HUES6 (cell line): ENCODE measurements at regions not wholly inside any gene's neighbourhood (a gene's known extent, or its start where the extent isn't known, plus 50 kb on each side); places are given as distances from the start of the nearest gene placed in this dataset.

Experiments used
- H3K27ac ChIP-seq: 2 replicates; pipeline ENCODE4 v1.7.0; 2013; ENCODE audit warnings: low read depth, mild to moderate bottlenecking, low read length, inconsistent platforms
- H3K27me3 ChIP-seq: 2 replicates; pipeline ENCODE4 v1.6.1; 2013; ENCODE audit warnings: low read length; ENCODE audit not compliant: control insufficient read depth, insufficient read depth
- H3K36me3 ChIP-seq: 2 replicates; pipeline ENCODE4 v1.6.1; 2013; ENCODE audit warnings: low read length; ENCODE audit not compliant: control insufficient read depth, insufficient read depth
- H3K4me1 ChIP-seq: 2 replicates; pipeline ENCODE4 v1.6.1; 2013; ENCODE audit warnings: low read length; ENCODE audit not compliant: control insufficient read depth, insufficient read depth
- H3K4me3 ChIP-seq: 2 replicates; pipeline ENCODE4 v1.5.1; 2013; ENCODE audit warnings: low read depth, low read length
- H3K9ac ChIP-seq: one replicate; pipeline ENCODE4 v1.6.1; 2013; ENCODE audit warnings: mild to moderate bottlenecking, low read length
- H3K9me3 ChIP-seq: 2 replicates; pipeline ENCODE4 v1.6.1; 2013; ENCODE audit warnings: low read depth, low read length; ENCODE audit not compliant: control insufficient read depth, insufficient read depth

GRCh38 chr15:95988574-95988887, 342.0 kb upstream of the NR2F2 start:
- Histone ChIP-seq H3K9me3 (no peaks in the 10 kb centered on the region), H3K4me1 (peaks cover 14% of the 10 kb centered on the region), H3K27ac (no peak overlapping the region), H3K36me3 (no peaks in the 10 kb centered on the region), H3K4me3 (no peak overlapping the region), H3K27me3 (no peaks in the 10 kb centered on the region), H3K9ac (no peak overlapping the region)

- no peak overlapping the region for H3K9ac ChIP-seq
- no peaks in the 10 kb centered on the region for H3K9me3 ChIP-seq
- H3K36me3 ChIP-seq, result no peaks in the 10 kb centered on the region
- no peak overlapping the region for H3K27ac ChIP-seq
- no peaks in the 10 kb centered on the region for H3K27me3 ChIP-seq
- H3K4me3 ChIP-seq, result no peak overlapping the region
- H3K4me1 ChIP-seq, result peaks cover 14% of the 10 kb centered on the region
Observed at GRCh38 chr15:95989392-95989791, 341.1 kb upstream of the NR2F2 start.

GRCh38 chr15:95990833-95991232, 339.7 kb upstream of the NR2F2 start:
- H3K4me3 ChIP-seq, result no peak overlapping the region

GRCh38 chr15:95994418-95994817, 336.1 kb upstream of the NR2F2 start:
- Histone ChIP-seq H3K9ac (no peak overlapping the region), H3K9me3 (no peaks in the 10 kb centered on the region), H3K27ac (no peak overlapping the region), H3K36me3 (no peaks in the 10 kb centered on the region), H3K27me3 (no peaks in the 10 kb centered on the region), H3K4me1 (peaks cover 9% of the 10 kb centered on the region; the same call in 1 of the 2 replicates), H3K4me3 (no peak overlapping the region)

More at GRCh38 chr15:95990833-95991232, 339.7 kb upstream of the NR2F2 start:
- Histone ChIP-seq H3K27ac (no peak overlapping the region), H3K9ac (no peak overlapping the region), H3K9me3 (no peaks in the 10 kb centered on the region), H3K27me3 (no peaks in the 10 kb centered on the region), H3K4me1 (peaks cover 23% of the 10 kb centered on the region), H3K36me3 (no peaks in the 10 kb centered on the region)

GRCh38 chr15:95995375-95996168, 334.9 kb upstream of the NR2F2 start:
- Histone ChIP-seq H3K4me3 (no peak overlapping the region), H3K9me3 (no peaks in the 10 kb centered on the region), H3K4me1 (peaks cover 9% of the 10 kb centered on the region; the same call in 1 of the 2 replicates), H3K36me3 (no peaks in the 10 kb centered on the region), H3K27me3 (no peaks in the 10 kb centered on the region), H3K9ac (no peak overlapping the region), H3K27ac (no peak overlapping the region)

- Histone ChIP-seq H3K4me1 (peaks cover 9% of the 10 kb centered on the region; the same call in 1 of the 2 replicates), H3K9ac (no peak overlapping the region), H3K27ac (no peak overlapping the region), H3K4me3 (no peak overlapping the region), H3K36me3 (no peaks in the 10 kb centered on the region), H3K9me3 (no peaks in the 10 kb centered on the region), H3K27me3 (no peaks in the 10 kb centered on the region)
Observed at GRCh38 chr15:95996494-95996893, 334.0 kb upstream of the NR2F2 start.

GRCh38 chr15:95998935-95999334, 331.6 kb upstream of the NR2F2 start:
- H3K4me3 ChIP-seq, result no peak overlapping the region

GRCh38 chr15:96002890-96003859, 327.3 kb upstream of the NR2F2 start:
- H3K27ac ChIP-seq, result no peak overlapping the region
- H3K9me3 ChIP-seq, result no peaks in the 10 kb centered on the region
- no peak overlapping the region for H3K9ac ChIP-seq
- no peaks in the 10 kb centered on the region for H3K36me3 ChIP-seq
- H3K4me1 ChIP-seq, result no peaks in the 10 kb centered on the region
- H3K4me3 ChIP-seq, result no peak overlapping the region
- no peaks in the 10 kb centered on the region for H3K27me3 ChIP-seq

More at GRCh38 chr15:95998935-95999334, 331.6 kb upstream of the NR2F2 start:
- Histone ChIP-seq H3K36me3 (no peaks in the 10 kb centered on the region), H3K27ac (no peak overlapping the region), H3K9ac (no peak overlapping the region), H3K4me1 (peaks cover 9% of the 10 kb centered on the region; the same call in 1 of the 2 replicates), H3K9me3 (no peaks in the 10 kb centered on the region), H3K27me3 (no peaks in the 10 kb centered on the region)

GRCh38 chr15:96005906-96006305, 324.6 kb upstream of the NR2F2 start:
- H3K27ac ChIP-seq, result no peak overlapping the region
- H3K27me3 ChIP-seq, result no peaks in the 10 kb centered on the region
- H3K4me1 ChIP-seq, result no peaks in the 10 kb centered on the region
- H3K9ac ChIP-seq, result no peak overlapping the region
- H3K36me3 ChIP-seq, result no peaks in the 10 kb centered on the region
- no peak overlapping the region for H3K4me3 ChIP-seq
- H3K9me3 ChIP-seq, result no peaks in the 10 kb centered on the region

- Histone ChIP-seq H3K4me3 (no peak overlapping the region), H3K36me3 (no peaks in the 10 kb centered on the region), H3K27ac (no peak overlapping the region), H3K27me3 (no peaks in the 10 kb centered on the region), H3K4me1 (no peaks in the 10 kb centered on the region), H3K9me3 (no peaks in the 10 kb centered on the region), H3K9ac (no peak overlapping the region)
Observed at GRCh38 chr15:96011136-96011535, 319.4 kb upstream of the NR2F2 start.

GRCh38 chr15:96014939-96015338, 315.6 kb upstream of the NR2F2 start:
- H3K9me3 ChIP-seq, result no peaks in the 10 kb centered on the region
- no peak overlapping the region for H3K4me3 ChIP-seq
- no peak overlapping the region for H3K27ac ChIP-seq
- H3K27me3 ChIP-seq, result no peaks in the 10 kb centered on the region
- no peak overlapping the region for H3K9ac ChIP-seq
- H3K36me3 ChIP-seq, result no peaks in the 10 kb centered on the region
- H3K4me1 ChIP-seq, result no peaks in the 10 kb centered on the region
